Subcutaneous abdominal adipose tissue (tissue), 5 donors: ENCODE measurements at regions not wholly inside any gene's neighbourhood (a gene's known extent, or its start where the extent isn't known, plus 50 kb on each side); places are given as distances from the start of the nearest gene placed in this dataset.

Experiments used
- H3K27ac ChIP-seq: one replicate; pipeline ENCODE4 v1.7.0; 2013; ENCODE audit warnings: low read depth, mild to moderate bottlenecking, inconsistent platforms, low read length, moderate library complexity
- H3K27me3 ChIP-seq, 5 donors: one replicate each; pipeline ENCODE4 v1.7.0; 2013; ENCODE audit warnings: low read length in 5 of 5, inconsistent platforms in 1 of 5; ENCODE audit not compliant: control insufficient read depth in 5 of 5, insufficient read depth in 4 of 5
- H3K36me3 ChIP-seq, 5 donors: one replicate each; pipeline ENCODE4 v1.7.0; 2013; ENCODE audit warnings: low read length in 5 of 5; ENCODE audit not compliant: control insufficient read depth in 5 of 5, insufficient read depth in 5 of 5
- H3K4me1 ChIP-seq, 5 donors: one replicate each; pipeline ENCODE4 v1.7.0; 2013; ENCODE audit warnings: low read length in 5 of 5, mild to moderate bottlenecking in 3 of 5, moderate library complexity in 1 of 5; ENCODE audit not compliant: control insufficient read depth in 5 of 5, insufficient read depth in 5 of 5
- H3K4me3 ChIP-seq, 5 donors: one replicate each; pipeline ENCODE4 v1.7.0; 2013; ENCODE audit warnings: low read length in 5 of 5, low read depth in 1 of 5
- H3K9ac ChIP-seq, 5 donors: one replicate each; pipeline ENCODE4 v1.7.0; 2013; ENCODE audit warnings: low read length in 5 of 5, mild to moderate bottlenecking in 4 of 5, moderate library complexity in 3 of 5
- H3K9me3 ChIP-seq, 5 donors: one replicate each; pipeline ENCODE4 v1.7.0; 2013; ENCODE audit warnings: low read length in 5 of 5; ENCODE audit not compliant: control insufficient read depth in 5 of 5
- donor health status: healthy.
- donor health status: healthy.
- donor health status: healthy.
- donor health status: healthy.
- donor health status: healthy.

DNA sequence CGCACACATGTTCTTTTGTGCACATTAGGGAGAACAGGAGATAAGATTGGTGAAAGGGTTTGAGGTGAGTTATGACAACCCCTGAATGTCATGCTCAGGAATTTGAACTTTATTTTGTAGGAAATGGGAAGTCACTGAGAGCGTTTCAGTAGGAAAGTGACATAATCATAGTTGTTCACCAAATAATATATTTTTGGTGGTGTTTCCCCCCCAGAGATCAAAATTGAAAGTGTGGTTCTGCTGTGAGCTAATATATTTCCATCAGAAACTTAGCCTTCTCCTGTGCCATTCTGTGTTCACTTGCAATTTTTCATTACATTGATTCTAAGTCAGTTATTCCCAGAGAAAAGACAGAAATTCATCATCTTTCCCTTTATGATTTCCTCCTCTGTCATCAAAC is 64.1 kb upstream of the RCN1 start:
- Histone ChIP-seq H3K9ac (no peak overlapping the region), H3K9me3 (no peaks in the 10 kb centered on the region), H3K4me3 (no peak overlapping the region), H3K4me1 (peaks cover 0 to 3% (median 0%) of the 10 kb centered on the region in 5 donors), H3K36me3 (no peaks in the 10 kb centered on the region), H3K27ac (no peak overlapping the region), H3K27me3 (peaks cover 0 to 6% (median 0%) of the 10 kb centered on the region in 5 donors)

DNA sequence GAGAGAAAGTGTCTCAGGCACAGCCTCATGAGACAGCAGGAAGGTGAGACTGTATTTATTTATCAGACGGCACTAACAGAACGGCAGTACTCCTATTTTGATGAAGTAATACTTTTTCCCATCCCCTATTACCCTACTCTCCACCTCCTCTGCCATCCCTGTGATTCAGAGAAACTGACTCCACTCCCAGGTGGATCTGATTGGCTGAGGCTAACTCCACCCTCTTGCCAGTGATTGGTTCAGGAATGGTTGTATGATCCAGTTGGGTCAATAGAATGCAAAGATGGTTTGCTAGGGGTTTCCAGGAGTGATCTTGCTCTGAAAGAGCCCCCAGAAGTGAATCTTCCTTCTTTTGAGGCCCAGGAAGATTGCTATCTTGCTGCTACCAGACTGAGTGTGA is 65.9 kb upstream of the RCN1 start:
- Histone ChIP-seq H3K9ac (no peak overlapping the region), H3K4me1 (peaks cover 0 to 3% (median 0%) of the 10 kb centered on the region in 5 donors), H3K27me3 (no peaks in the 10 kb centered on the region)

DNA sequence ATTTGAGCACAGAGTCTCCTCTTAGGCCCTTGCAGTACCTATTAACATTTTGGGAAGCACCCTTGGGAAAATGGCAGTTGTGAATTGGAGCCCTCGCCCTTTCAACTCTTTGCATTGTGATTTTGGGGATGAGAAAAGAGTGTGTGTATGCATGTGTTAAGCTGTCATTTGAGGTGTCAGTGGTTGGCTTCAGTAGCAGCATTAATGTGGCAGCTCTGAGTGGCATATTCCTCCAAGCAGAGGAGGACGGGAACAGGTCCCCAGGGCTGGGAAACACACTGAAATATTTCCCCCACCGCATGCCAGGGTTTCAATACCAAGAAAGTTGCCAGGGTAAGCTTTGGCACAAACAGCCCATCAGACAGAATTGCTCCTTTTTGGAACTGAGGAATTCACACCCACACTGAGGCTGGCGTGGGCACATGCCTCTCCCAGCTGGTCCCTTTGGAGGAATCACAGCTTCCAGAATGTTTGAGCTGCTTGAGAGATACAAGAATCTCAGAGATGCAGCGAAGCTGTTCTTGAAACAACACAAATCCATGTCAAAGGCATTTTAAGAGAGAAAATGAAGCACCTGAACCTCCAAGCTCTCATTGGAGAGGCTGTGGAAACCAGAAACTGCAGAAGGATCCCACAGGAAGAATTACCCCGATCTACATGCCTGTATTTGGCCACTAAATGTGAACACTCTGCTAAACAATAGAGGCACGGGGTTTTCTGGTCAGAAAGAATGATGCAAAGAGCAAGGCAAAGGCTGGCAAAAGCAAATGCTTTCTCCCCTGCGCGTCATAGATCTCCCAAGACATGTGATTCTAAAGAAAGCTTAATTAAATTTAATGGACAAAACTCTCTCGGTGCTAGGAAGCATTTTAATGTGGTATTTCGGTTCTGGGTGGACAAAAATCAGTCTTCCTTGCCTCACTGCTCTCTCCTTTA is 67.2 kb upstream of the RCN1 start:
- no peak overlapping the region for H3K9ac ChIP-seq
- no peaks in the 10 kb centered on the region for H3K4me1 ChIP-seq
- no peak overlapping the region for H3K4me3 ChIP-seq
- no peaks in the 10 kb centered on the region for H3K36me3 ChIP-seq
- no peaks in the 10 kb centered on the region for H3K9me3 ChIP-seq
- H3K27me3 ChIP-seq = no peaks in the 10 kb centered on the region
- H3K27ac ChIP-seq = no peak overlapping the region

More for the DNA sequence above, 65.9 kb upstream of the RCN1 start:
- no peak overlapping the region for H3K4me3 ChIP-seq
- no peaks in the 10 kb centered on the region for H3K9me3 ChIP-seq
- H3K27ac ChIP-seq = no peak overlapping the region
- H3K36me3 ChIP-seq = no peaks in the 10 kb centered on the region

DNA sequence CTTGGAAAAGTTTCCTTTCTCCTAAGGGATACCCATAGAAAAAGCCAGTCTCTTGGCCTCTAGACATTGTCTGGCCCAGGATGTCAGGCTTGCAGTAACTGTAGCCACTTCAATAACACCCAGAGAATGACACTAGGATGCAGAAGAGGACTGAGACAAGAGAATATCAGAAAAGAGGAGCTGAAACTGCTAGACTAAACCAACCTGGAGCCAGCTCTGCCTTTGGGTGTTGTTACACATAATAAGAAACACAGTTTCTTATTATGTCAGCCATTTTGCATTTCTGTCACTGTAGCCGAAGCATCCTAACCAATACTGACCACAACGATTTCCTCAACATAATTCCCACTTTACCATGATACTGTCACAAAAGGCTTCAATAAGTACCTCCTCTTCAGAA is 72.2 kb upstream of the RCN1 start:
- H3K9ac ChIP-seq = no peak overlapping the region
- no peak overlapping the region for H3K27ac ChIP-seq

DNA sequence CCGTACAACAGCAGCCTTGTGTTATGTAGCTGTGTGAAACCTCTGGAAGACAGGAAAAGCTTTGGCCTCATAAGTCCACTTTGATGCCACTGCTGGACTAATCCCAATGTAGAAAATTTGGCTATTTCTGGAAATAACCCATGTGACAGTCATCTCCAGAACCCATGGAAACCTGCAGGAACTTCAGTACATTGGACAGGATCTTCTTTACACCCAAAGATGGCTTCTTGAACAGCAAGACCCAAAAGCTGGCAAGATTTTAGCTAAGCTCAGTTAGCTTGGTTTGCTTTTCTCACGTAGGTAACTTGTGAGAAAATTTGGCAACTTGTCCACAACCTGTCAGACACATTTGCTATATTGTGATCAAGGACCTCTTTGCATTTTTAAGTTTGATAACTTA is 74.8 kb upstream of the RCN1 start:
- Histone ChIP-seq H3K4me1 (no peaks in the 10 kb centered on the region), H3K4me3 (no peak overlapping the region), H3K9ac (no peak overlapping the region), H3K9me3 (no peaks in the 10 kb centered on the region), H3K27ac (no peak overlapping the region), H3K27me3 (peaks cover 0 to 11% (median 0%) of the 10 kb centered on the region in 5 donors), H3K36me3 (no peaks in the 10 kb centered on the region)

More for the DNA sequence above, 72.2 kb upstream of the RCN1 start:
- Histone ChIP-seq H3K4me1 (no peaks in the 10 kb centered on the region), H3K27me3 (no peaks in the 10 kb centered on the region), H3K4me3 (no peak overlapping the region), H3K9me3 (no peaks in the 10 kb centered on the region), H3K36me3 (no peaks in the 10 kb centered on the region)

DNA sequence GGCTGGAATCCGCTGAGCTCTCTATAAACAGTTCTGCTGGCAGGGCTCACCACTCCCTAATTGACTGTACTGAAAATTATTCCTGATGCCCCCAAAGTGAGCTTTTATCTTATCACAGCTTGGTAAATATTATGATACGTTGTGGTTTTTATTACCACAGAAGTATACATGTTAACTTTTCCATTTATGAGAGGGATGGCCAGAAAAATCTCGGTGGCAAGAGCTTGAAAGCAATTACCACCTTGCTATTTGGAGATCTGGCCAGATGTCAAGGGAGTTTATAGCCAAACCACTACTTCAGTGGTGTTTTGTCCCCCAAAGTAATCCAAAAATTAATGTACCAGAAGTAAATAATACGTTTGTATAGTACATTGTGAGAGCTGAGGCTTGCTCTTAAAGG is 75.4 kb upstream of the RCN1 start:
- Histone ChIP-seq H3K9ac (no peak overlapping the region), H3K9me3 (no peaks in the 10 kb centered on the region), H3K4me3 (no peak overlapping the region), H3K36me3 (no peaks in the 10 kb centered on the region), H3K27ac (no peak overlapping the region), H3K27me3 (peaks cover 0 to 11% (median 0%) of the 10 kb centered on the region in 5 donors), H3K4me1 (no peaks in the 10 kb centered on the region)

DNA sequence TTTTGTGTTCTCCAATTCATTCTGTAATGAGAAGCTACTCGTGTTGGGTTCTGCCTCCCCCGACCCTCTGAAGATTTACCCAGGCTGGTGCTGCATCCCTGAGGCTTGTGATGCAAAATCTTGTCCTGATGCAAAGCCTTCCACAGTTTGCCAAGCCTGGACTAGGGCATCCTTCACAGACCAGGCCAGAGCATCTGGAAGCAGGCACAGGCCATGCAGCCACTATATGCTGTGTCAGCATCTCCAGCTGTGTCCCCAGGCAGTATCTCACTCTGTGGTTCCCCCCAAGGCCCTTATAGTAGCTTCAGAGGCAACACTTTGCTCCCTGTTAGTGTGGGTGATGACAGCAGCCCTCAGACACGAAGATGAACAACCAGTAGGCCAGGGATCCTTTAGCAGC is 77.3 kb upstream of the RCN1 start:
- Histone ChIP-seq H3K27ac (no peak overlapping the region), H3K9ac (no peak overlapping the region), H3K4me3 (no peak overlapping the region), H3K4me1 (no peaks in the 10 kb centered on the region), H3K27me3 (peaks cover 0 to 18% (median 3%) of the 10 kb centered on the region in 5 donors), H3K9me3 (no peaks in the 10 kb centered on the region), H3K36me3 (no peaks in the 10 kb centered on the region)

DNA sequence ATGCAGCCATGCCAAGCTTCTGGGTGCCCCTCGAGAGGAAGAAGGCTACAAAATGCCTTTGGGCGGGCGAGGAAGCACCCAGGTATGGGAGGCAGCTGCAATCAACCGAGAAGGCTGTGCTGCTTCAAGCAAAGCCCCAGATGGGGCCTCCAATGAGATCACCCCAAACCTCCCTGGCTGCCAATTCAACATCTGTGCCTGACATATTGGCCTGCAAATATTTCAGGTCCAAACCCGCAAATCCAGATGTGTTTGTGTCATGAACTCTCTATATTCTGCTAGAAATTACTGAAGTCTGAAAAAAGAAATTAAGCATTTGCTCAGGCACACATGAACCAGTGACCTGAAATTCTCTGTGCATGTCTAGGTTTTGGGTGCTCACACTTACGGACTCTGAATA is 78.8 kb upstream of the RCN1 start:
- H3K9ac ChIP-seq = no peak overlapping the region
- H3K9me3 ChIP-seq = no peaks in the 10 kb centered on the region
- H3K27ac ChIP-seq = no peak overlapping the region
- peaks cover 0 to 22% (median 3%) of the 10 kb centered on the region in 5 donors for H3K27me3 ChIP-seq
- no peak overlapping the region for H3K4me3 ChIP-seq
- H3K4me1 ChIP-seq = no peaks in the 10 kb centered on the region
- H3K36me3 ChIP-seq = no peaks in the 10 kb centered on the region

DNA sequence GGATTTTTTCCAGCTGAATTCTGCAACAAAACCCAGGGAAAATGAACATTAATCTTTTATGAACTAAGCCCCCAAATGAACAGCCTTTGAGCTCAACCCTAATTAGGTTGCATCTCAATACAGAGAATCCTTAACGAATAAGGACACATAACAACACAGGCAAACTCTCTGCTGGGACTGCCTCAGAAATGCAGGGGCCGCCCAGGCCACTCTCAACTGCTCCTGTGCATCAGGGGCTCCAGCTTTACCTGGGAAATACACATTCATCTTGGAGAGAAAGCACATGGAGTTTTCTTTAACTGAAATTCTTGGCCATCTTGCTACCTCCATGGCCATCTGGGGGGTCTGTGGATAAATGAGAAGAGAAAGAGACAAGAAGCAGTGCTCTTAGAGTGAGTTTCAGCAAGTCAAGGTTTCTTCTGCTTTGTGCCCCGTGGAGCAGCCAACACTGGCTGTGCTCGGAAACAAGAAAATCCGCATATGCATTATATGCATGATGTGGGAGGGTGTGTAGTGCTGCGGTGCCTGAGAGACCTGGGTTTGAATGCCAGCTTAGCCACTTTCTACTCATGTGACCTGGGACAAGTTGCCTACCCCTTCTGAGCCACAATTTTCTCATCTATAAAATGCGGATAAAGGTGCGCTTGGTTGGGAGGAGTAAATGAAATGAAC is 81.9 kb upstream of the RCN1 start:
- no peaks in the 10 kb centered on the region for H3K36me3 ChIP-seq
- H3K9ac ChIP-seq = no peak overlapping the region
- no peaks in the 10 kb centered on the region for H3K9me3 ChIP-seq
- no peak overlapping the region for H3K4me3 ChIP-seq
- no peak overlapping the region for H3K27ac ChIP-seq
- peaks cover 0 to 25% (median 3%) of the 10 kb centered on the region in 5 donors for H3K27me3 ChIP-seq
- H3K4me1 ChIP-seq = no peaks in the 10 kb centered on the region

DNA sequence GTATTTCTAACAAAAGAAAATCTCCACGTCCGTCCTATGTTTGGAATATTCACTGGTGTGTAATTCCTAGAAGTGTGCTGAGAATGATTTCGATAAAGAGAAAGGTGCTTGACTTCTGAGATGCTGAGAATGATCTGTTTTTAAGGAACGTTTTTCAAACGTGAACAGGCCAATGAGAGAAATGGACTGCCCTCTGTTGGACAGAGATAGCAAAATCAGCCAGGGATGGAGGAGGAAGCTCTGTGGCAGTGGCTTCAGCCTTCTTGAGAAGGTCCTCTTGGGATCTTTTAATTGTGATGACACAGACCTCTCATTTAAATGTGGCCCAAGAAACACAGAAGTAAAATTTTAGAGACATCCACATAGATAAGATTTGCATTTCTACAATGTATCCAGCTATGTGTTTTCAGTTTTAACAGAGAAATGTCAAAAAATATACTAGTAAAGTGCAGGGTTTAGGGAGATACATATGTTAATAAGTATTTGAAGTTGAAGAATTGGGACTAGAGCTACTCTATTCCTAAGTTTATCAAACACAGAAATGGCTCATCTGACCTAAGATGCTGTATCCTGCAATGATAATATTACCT is 84.0 kb upstream of the RCN1 start:
- Histone ChIP-seq H3K9ac (no peak overlapping the region), H3K4me3 (no peak overlapping the region), H3K9me3 (no peaks in the 10 kb centered on the region), H3K36me3 (no peaks in the 10 kb centered on the region), H3K27me3 (peaks cover 0 to 29% (median 5%) of the 10 kb centered on the region in 5 donors), H3K4me1 (no peaks in the 10 kb centered on the region), H3K27ac (no peak overlapping the region)
